NCI-H460 (cell line): ENCODE measurements at regions not wholly inside any gene's neighbourhood (a gene's known extent, or its start where the extent isn't known, plus 50 kb on each side); places are given as distances from the start of the nearest gene placed in this dataset.

ENCODE experiments used
- DNase-seq: peaks from one replicate; pipeline ENCODE4 v3.0.0-alpha.2; 2016; ENCODE audit warnings: low read depth; ENCODE audit errors: extremely low read depth

DNA sequence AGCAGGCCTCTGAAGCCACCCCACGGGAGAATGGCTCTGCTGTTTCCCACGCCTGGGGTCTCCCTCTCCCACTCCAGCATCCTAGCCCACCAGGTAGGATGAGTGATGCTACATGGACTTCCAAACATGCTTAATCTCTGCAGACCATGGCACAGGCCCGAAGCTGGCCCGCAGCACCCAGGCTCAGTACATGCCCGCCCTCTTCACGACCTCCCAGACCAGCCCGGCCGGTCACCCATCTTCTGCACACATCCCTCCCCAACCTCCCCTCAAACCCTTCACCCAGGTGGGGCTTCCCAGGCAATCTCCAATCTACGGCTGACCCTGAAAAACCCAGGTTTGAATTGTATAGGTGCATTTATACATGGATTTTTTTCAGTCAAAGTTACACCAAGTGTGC lies 264.0 kb downstream of the TJP1 start:
- DNase-seq, result no peak

DNA sequence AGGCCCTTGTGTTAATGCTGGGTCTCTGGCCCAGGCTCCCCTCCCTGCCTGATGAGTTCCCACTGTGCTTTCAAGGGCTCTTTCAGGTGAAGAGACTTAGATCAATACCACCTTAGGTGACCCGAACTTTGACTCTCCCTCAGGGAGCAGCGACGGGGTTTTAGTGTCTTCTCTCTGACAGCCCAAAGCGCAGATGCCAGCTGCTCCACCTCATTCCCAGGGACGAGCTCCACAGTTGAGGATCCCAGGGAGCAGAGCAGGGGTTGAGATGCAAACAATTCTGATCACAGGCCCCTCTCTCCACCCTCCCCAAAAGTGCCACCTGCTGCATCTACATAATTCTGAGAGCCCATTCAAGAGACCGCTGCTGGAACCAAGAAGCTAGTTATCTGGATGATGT lies 265.1 kb downstream of the TJP1 start:
- DNase-seq, result no peak

DNA sequence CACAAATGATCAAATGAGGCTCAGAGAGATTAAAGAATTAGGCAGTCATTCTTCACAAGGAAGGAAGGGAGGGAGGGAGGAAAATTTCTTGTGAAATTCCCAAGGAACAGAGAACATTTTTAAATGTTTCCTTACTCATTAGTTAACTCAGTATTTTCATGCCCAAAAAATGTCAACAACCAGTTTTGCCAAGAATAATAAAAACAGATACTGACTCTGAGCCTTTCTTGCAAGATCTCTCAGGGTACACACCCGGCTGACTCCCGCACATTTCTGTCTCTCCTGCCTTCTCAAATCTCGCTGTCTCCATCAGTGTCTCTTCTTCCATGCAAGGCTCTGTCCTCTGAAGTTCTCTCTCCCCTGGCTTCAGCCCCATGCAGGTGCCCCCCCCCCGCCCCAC lies 265.9 kb downstream of the TJP1 start:
- no peak for DNase-seq

DNA sequence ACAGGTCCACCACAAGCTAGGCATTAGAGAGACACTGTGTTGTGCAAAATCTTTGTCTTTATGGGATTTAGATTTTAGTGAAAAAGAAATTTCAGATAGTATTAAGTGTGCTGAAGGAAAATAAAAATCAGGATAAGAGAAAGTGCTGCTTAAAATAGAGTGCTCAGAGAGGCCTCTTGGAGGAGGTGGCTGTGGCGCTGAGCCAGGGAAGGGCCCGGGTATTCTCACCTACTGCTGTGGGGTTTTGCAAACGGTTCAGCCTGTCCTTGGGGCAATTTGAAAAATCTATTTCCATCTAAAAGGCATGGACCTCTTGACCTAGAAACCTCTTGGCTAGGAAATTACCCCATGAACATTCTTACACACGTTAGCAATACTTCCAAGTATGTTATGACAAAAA lies 267.7 kb downstream of the TJP1 start:
- no peak for DNase-seq

DNA sequence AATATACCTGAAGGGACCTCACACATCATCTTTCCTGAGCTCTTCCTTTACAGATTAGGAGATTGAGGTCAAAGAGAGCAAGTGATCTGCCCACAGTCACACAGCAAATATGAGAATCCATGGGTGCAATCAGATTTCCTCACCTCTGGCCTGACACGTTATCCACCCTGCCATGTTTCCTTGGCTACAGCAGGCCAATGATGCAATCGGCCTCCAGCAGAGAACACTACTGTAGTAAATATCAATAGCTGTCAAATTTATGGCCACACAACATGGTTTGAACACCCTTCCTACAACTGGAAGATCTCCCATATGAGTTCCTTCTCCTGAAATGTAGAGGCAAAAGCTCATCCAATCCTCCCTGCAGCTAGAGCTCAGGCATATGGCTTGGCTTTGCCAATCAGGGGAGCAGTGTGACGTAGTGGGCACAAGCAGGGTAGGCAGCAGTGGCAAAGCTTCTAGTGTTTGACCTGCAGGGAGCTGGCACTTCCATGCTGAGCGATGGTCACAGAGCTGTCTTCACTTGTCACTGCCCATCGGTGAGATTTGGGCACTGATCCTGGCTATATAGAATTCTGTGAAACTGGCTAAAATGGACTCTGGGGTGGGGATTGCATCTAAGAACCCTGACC lies 271.3 kb downstream of the TJP1 start:
- DNase-seq, result no peak

DNA sequence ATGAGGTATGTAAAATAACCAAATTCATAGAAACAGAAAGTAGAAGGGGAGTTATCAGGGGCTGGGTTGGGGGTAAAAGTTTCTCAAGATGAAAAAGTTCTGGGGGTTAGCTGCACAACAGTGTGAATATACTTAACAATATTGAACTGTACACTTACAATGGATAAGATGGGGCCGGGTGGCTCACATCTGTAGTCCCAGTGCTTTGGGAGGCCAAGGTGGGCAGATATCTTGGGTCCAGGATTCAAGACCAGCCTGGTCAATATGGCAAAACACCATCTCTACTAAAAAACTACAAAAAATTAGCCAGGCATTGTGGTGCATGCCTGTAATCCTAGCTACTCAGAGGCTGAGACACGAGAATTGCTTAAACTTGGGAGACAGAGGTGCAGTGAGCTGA lies 274.3 kb downstream of the TJP1 start:
- DNase-seq, result no peak

DNA sequence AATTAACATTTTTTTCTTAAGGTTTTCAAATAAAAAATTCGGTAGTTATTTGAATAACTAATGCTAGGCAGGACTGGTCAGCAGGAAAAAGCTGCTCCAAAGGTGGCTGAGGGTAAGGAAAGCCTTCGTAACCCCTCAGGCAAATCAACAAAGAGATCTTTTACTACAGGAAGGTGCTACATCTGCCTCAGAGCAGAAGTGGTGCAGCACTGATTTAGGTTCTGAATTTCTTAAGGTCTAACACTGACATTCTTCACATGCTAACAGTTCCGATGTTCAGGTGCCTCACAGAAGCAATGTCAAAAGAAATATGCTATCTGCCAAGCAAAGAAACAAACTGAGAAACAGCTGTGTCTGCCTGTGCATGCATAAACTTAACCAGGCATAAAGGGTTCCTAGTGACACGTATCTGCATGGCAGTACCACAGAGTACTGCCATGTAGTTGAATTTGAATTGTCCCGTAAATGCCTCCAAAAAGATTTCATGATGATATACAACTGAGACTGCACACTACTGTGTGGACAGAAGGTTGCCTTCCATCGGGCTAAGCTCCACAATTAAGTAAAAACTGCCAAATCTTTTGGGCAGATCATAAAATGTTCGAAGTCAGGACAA lies 275.0 kb upstream of the NSMCE3 start:
- no peak for DNase-seq

DNA sequence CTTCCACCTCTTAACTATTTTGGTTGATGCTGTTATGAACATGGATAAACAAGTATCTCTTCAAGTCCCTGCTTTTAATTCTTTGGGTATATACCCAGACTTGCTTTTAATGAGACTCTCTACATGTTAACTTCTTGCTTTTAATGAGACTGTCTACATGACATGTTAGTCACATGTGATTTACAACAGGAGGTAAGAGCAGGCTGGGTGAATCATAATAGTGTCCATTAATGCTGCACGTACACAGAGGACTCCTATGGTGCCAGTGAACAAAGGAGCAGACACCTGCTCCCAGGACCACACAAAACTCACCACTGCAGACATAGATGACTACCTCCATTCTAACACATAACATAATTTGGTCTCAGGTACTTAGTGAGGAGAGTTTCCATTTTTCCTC lies 273.4 kb upstream of the NSMCE3 start:
- DNase-seq, result no peak

DNA sequence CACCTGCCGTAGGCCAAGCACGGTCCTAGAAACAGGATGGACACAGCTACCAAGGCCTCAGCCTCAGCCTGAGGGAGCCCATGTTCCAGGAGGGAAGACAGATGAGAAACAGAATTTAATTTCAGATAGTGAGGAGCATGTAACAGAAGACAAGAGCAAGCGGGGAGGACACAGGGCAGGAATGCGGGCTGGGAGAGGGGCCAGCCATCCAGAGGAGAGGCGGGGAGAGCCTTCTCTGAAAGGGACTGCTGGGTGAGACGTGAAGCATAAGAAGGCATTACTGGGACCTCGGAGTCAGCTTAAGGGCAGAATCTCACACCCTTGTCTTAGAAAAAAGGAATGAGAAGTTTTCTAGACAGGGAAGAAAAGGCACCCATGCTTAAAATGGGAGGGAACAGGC lies 271.7 kb upstream of the NSMCE3 start:
- no peak for DNase-seq

DNA sequence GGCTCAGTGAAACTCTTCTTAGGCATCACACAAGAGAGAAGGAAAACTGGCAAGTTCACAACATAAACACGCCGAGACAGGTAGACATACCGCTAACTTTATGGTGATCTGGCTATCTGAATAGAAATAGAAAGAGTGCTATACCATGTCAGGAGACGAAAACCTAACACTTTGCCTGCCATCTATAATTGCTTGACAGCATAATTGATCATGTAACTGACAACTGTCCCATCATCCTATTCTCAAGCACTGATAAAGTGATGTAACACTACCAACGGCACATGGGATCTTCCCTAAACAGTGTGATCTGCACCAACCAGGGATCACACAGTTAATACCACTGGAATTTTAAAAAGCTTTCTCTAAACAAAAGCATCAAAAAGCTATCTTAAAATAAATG lies 270.9 kb upstream of the NSMCE3 start:
- DNase-seq, result no peak

DNA sequence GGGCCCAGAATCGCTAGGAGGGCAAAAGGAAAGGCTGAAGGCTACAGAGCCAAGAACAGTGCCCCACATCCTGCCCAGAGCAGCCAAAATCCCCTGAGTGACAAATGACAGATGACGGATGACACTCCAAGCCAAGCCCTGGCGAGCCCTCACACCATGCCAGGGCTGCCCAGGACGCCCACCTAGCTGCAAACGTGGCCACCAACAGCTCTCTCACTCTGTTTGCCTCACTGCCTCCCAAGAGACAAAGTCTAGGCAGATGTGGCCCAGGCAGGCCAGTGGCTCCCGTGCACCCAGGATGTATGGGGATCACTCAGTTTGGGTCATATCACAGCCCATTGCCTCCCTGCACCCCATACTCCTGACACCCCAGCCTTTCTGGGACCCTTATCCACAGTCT lies 270.1 kb upstream of the NSMCE3 start:
- no peak for DNase-seq

DNA sequence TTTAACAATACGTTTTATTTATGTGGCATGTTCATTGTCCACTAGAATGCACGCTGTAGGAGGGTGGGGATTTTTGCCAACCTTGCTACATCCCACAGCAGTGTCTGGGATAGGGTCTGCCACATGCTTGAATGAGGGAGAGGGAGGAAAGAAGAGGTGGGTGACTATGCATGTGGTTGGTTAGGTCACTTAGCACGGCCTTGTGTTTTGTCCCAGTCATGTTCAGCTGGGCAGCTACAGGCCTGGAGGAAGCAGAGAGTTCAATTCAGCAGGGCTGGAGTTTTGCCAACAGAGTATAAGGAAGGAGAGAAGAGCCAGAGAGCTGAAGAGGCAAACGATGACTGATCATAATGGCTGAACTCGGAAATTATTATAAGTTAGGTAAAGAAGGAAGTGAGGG lies 268.4 kb upstream of the NSMCE3 start:
- no peak for DNase-seq

DNA sequence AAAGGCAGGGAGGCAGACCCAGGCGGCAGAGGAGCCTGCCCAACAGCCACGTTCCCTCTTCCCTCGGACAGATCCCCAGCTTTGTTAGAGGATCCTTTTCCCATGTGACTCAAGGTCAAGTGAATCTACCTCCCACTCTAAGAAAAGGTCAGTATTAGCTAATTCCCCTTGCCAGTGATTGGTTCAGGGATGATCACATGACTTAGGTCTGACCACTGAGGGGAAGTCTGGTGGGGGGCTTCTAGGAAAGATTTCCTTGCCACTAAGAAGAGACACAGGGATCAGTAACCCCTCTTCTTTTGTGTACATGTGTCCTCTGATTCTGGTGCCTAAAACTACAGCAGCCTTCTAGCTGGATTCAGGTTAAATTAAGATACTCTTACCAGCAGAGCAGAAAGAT lies 266.3 kb upstream of the NSMCE3 start:
- no peak for DNase-seq

DNA sequence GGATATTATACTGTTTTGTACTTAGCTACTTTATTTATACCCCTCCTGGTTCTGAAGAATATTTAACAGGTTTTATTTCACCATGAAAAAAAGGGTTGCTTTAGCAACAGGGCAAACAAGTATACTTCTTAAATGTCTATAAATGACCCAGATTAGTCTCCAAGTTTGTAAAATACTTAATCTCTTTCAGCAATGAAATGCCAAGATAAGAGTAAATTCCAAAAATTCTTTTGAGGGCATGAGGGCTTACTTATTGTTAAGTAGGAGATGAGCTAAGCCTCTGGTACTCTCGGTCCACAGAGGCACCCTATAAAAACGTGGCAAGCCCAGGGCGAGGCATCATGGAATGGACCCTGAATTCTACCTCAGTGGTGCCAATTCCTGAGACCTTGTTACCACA lies 264.8 kb upstream of the NSMCE3 start:
- DNase-seq, result no peak

DNA sequence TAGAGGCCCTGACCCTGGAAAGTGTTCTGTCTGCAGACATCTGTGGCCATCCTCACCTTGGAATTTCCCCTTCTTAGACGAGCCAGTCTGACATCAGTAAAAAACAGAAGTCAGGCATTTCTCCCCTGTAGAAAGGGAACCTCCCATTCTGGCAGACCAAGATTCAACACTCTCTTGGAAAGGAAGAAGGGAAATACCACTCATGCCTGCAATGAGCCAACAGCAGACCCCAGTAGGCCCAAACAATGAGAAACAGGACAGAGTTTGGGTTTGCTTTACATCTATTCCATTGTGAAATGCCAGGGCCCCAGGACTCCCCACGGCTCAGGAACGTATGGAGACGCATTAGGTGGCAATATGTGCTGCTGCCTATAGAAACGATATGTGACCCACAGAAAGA lies 264.0 kb upstream of the NSMCE3 start:
- DNase-seq, result no peak

DNA sequence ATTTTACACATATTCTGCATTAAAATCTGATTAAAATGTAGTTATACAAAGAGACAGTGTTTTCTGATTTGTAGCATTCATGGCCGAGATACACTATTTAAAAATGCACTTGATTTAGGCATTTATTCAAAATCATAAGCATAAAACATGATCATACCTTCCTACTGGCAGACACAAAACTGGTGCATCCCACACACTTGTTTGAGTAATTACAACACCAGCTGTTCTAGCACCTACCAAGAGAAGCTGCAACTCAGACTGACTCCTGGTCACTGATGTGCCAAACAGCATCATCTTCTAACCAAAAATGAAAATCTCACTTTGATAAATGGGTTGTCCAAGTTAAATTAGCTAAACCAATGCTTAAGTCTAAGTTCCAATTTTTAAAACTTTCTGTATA lies 262.7 kb upstream of the NSMCE3 start:
- no peak for DNase-seq

DNA sequence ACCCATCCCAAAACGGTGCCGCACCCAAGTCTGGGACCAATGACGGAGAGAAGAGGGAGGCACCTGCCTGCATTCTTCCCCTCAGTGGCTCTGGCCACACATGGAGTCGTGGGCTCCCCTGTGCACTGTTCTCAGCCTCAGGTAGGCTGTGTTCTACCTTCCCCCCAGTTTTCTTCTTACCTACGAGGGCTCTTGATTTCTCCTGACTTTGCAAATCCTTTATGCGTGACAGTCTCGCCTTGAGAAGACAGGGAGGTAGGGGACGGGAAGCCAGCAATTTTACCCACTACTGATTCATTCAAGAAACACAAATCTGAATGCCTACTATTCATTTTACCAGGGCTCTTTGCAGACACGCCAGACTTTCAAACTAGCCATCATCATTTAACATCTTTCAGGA lies 261.3 kb upstream of the NSMCE3 start:
- DNase-seq, result no peak

DNA sequence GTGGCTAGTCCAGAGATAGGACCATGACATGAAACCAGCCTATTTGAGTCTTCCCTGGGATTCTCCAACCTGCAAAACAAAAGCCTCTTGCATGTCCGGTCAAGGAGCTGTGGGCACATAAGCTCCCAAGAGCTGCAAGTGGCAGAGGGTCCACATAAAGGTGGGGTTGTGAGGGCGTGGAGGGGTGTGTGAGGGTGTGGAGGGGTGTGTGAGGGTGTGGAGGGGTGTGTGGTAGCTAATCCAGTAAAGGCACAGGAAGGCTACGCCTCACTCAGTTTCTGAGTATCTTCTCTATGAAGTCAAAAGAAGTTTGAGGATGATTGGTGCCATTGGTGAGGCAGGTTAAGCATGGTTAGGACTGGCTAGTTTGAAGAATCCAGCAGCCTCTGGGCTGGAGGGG lies 259.4 kb upstream of the NSMCE3 start:
- DNase-seq, result no peak

DNA sequence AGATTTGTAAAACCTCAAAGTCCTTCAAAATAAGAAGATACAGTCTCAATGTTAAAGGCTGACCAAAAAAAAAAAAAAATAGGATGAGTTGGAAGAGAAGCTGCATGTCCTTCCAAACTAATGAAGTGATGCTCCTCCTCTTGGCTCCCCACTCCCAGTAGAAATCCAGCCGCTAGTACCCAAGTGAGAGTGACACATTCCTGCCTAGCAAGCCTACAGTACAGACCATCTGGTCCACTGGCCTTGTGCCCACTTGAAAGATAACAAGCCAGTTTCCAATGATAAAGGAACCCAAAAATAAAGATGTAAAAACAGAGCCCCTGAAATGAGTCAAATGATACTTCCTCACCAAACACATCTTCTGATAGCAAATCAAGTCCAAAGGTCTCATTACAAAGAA lies 258.7 kb upstream of the NSMCE3 start:
- DNase-seq, result no peak

DNA sequence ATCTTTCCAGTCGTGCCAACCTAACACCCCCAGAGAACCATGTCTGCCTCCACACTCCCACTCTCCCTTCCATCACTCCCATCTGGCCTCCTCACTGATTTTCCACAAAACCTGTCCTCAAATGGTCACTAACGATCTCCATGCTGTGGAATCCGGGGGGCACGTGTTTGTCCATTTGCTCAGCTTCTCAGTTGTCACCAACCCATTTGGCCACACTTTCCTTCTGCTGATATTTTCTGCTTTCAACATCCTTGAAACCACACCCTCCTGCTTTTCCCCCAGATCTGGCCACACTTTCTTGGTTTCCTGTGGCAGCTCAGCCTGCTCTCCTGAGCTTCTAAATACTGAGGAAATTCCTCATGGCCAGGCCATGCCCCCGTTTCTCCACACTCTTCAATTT lies 257.2 kb upstream of the NSMCE3 start:
- no peak for DNase-seq

DNA sequence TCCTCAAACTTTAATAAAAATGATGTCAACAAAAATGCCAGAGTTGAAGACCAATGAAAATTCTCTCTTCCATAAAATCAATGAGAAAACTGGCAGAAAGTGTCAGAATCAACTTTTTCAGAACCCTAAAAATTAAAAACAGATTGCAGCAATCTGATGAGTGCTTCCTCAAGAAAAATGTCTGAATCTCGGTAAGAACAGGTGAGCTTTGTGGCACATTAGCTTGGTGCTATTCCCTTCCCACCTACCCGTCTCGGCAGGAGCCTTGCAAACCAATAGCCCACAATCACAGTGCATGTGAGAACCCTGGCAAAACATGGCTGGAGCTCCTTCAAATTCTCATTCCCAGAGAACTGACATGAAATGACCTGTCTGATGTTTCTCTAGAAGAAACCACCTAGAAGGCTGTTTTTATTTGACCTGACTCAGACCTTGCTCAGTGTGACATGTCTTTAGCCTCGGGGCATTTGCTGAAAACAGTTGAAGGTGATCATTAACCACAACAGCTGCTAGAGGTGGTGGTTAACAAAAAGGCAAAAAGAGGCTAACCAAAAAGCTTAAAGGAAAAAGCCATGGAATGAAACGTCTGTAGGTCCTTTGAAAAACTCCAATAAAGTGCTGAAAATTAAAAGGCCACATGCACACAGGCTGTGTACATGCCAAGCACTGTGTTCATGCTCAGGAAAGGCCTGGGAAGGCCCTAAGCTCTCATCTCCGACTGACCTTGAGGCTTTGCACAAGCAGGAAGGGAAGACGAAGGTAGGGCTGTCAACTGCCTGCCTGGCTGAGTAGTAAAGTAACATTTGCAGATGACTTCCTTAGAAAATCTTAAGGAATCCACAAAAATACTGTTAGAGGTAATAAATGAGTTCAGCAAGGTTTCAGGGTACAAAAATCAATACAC lies 253.0 kb upstream of the NSMCE3 start:
- DNase-seq, result no peak

DNA sequence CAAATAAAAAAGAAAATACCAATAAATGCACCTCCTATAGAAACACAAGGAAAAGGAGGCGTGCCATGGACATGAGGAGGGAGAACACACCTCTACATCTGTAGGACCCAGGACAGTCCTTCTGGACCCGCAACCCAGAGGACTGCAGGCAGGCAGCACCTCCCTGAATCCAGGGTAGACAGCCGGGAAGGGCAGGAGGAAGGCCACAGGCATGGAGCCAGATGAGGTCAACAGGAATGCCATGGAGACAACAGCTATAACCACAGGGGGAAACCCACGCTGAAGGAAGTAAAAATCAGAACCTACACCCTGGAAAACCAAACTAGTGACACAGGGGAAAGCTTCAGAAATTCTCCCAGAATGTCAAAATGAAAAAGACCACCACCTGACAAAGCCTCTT lies 248.8 kb upstream of the NSMCE3 start:
- no peak for DNase-seq
